ENCODE measurements at regions not wholly inside any gene's neighbourhood (a gene's known extent, or its start where the extent isn't known, plus 50 kb on each side); places are given as distances from the start of the nearest gene placed in this dataset.

DNA sequence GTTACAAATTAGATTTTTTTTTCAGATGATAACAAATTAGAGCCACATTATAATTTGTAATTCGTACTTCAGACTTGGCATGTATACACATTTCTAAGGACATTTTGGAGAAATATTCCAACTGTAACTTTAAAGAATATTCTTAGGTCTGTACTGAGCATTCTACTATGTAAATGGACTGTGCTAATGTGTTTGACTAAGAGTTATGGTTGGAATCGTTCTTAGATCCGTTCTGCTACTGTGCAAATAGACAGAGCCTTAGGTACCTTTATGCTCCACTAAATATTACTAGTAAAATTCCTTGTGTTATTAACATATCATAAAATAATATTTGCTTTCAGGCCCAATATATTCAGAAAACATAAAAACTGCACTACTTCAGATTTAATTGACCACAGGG lies 1180.0 kb upstream of the TENM3 start:
- Histone ChIP-seq H3K4me1 (no peaks in the 10 kb centered on the region), H3K4me3 (no peak overlapping the region), H3K27ac (no peak overlapping the region), H3K36me3 (no peaks in the 10 kb centered on the region), H3K27me3 (no peaks in the 10 kb centered on the region), H3K9me3 (peaks cover 4% of the 10 kb centered on the region)
- no peak for DNase-seq (ENCODE audit: low spot score in 2 of 2)
- WGBS: 63% methylated on average over 3 of the region's 3 CpGs
- TF ChIP-seq POLR2A (IDR thresholded peaks at IDR 0.05) (no peak), CTCF (IDR thresholded peaks at IDR 0.05) (no peak), POLR2AphosphoS5 (IDR thresholded peaks at IDR 0.05) (no peak), EP300 (IDR thresholded peaks at IDR 0.05) (no peak)

DNA sequence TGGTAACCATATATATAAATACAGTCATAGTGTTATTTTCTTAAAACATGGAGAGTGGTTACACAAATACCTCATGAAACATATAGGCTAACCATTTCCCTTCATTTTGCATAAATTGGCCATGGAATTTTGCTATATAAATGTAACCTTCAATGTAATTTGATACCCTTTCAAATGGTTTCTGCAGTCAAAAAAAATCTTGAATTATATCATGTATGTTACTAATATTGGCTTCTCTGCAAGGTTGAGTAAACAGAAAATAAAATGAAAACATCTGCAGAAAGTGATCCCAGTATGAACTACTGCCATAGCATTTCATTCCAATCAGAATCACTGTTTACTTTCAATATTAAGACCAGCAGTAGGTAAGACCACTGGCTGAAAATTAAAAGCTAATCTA lies 1165.9 kb upstream of the TENM3 start:
- H3K27me3 ChIP-seq: no peaks in the 10 kb centered on the region
- H3K36me3 ChIP-seq: no peaks in the 10 kb centered on the region
- H3K27ac ChIP-seq: no peak overlapping the region
- no peak overlapping the region for H3K4me3 ChIP-seq
- H3K4me1 ChIP-seq: no peaks in the 10 kb centered on the region
- no peaks in the 10 kb centered on the region for H3K9me3 ChIP-seq
- DNase-seq (ENCODE audit: low spot score in 2 of 2): no peak
- no peak for TF ChIP-seq EP300 (IDR thresholded peaks at IDR 0.05)
- no peak for TF ChIP-seq POLR2A (IDR thresholded peaks at IDR 0.05)

- WGBS: 31% methylated on average over 1 of the region's 1 CpG
- no peaks in the 10 kb centered on the region for H3K9me3 ChIP-seq
- no peak overlapping the region for H3K27ac ChIP-seq
- H3K27me3 ChIP-seq: no peaks in the 10 kb centered on the region
- H3K4me3 ChIP-seq: no peak overlapping the region
- H3K36me3 ChIP-seq: no peaks in the 10 kb centered on the region
- H3K4me1 ChIP-seq: no peaks in the 10 kb centered on the region
- TF ChIP-seq POLR2A (IDR thresholded peaks at IDR 0.05): no peak
- no peak for TF ChIP-seq POLR2AphosphoS5 (IDR thresholded peaks at IDR 0.05)
- TF ChIP-seq EP300 (IDR thresholded peaks at IDR 0.05): no peak
- no peak for TF ChIP-seq CTCF (IDR thresholded peaks at IDR 0.05)
- DNase-seq (ENCODE audit: low spot score in 2 of 2): no peak
Observed at GRCh38 chr4:181078196-181078595, 1165.0 kb upstream of the TENM3 start.

DNA sequence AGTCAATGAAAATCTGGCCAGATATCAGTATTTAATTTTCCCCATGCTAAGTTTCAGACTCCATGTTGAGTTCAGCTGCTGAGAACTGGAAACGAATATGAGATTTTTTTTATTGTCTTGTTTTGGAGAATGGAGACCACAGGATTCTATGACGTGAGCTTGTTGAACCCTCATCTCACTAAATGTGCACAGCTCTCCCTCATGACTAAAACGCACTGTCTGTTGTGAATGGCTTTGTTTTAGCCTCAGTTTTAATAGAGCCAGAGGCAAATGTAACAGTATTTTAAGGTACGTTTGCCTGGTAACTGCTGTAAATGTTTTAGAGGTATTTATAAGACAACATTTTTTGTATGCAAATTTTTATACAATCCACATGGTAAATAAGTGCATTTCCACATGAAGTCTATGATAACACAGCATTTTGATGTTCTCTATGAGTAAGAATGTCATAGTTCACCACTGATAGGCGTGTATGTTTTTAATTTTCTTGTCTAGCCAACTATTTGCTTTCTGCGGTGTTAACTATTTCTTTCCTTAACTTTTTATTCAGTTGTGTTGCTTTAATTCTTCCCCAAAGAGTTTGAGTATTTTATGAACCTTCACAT lies 1159.3 kb upstream of the TENM3 start:
- H3K9me3 ChIP-seq: no peaks in the 10 kb centered on the region
- 50% methylated on average over 6 of the region's 6 CpGs for WGBS
- H3K27ac ChIP-seq: no peak overlapping the region
- no peaks in the 10 kb centered on the region for H3K27me3 ChIP-seq
- TF ChIP-seq POLR2AphosphoS5 (IDR thresholded peaks at IDR 0.05): no peak
- TF ChIP-seq POLR2A (IDR thresholded peaks at IDR 0.05): no peak
- no peak for TF ChIP-seq CTCF (IDR thresholded peaks at IDR 0.05)
- TF ChIP-seq EP300 (IDR thresholded peaks at IDR 0.05): no peak
- no peak for DNase-seq (ENCODE audit: low spot score in 2 of 2)
- no peaks in the 10 kb centered on the region for H3K36me3 ChIP-seq
- no peaks in the 10 kb centered on the region for H3K4me1 ChIP-seq
- no peak overlapping the region for H3K4me3 ChIP-seq

- Histone ChIP-seq H3K36me3 (no peaks in the 10 kb centered on the region), H3K27ac (no peak overlapping the region), H3K27me3 (no peaks in the 10 kb centered on the region), H3K9me3 (no peaks in the 10 kb centered on the region), H3K4me1 (no peaks in the 10 kb centered on the region), H3K4me3 (no peak overlapping the region)
- no peak for DNase-seq (ENCODE audit: low spot score in 2 of 2)
- TF ChIP-seq POLR2AphosphoS5 (IDR thresholded peaks at IDR 0.05) (no peak), POLR2A (IDR thresholded peaks at IDR 0.05) (no peak), CTCF (IDR thresholded peaks at IDR 0.05) (no peak), EP300 (IDR thresholded peaks at IDR 0.05) (no peak)
- whole genome bisulfite sequencing: 67% methylated on average over 3 of the region's 3 CpGs
Observed at GRCh38 chr4:181085557-181085956, 1157.6 kb upstream of the TENM3 start.

DNA sequence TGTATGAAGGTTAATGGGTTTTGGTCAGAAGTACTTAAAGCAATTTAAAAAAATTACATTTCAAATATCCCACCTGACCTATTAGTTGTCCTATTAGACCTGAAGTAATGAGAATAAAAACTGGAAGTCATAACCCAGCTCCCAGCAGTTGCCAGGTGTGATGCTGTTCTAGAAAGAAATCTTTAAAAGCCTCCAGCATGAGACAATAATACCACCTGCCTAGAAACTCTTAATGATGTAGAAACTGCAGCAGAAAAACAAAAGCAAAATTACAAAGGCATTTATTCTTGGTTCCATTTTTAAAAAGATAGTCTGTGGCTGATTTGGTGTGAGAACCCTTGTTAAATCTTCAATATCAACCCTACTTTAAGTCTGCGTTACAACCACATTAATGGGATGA lies 1137.7 kb upstream of the TENM3 start:
- no peaks in the 10 kb centered on the region for H3K36me3 ChIP-seq
- H3K4me1 ChIP-seq: no peaks in the 10 kb centered on the region
- no peak for DNase-seq (ENCODE audit: low spot score in 2 of 2)
- H3K27me3 ChIP-seq: no peaks in the 10 kb centered on the region
- H3K9me3 ChIP-seq: no peaks in the 10 kb centered on the region
- WGBS: 97% methylated on average over 1 of the region's 1 CpG
- no peak overlapping the region for H3K27ac ChIP-seq
- TF ChIP-seq POLR2A (IDR thresholded peaks at IDR 0.05) (no peak), EP300 (IDR thresholded peaks at IDR 0.05) (no peak), CTCF (IDR thresholded peaks at IDR 0.05) (no peak), POLR2AphosphoS5 (IDR thresholded peaks at IDR 0.05) (no peak)
- no peak overlapping the region for H3K4me3 ChIP-seq
